ENCODE measurements at regions not wholly inside any gene's neighbourhood (a gene's known extent, or its start where the extent isn't known, plus 50 kb on each side); places are given as distances from the start of the nearest gene placed in this dataset.

- no peak for TF ChIP-seq POLR2A (IDR thresholded peaks at IDR 0.05)
- TF ChIP-seq CTCF (IDR thresholded peaks at IDR 0.05), result no peak
These were observed 54.9 kb upstream of the PDE3B start for GRCh38 chr11:14588681-14589080.
